COLO829 (cell line): ENCODE measurements at regions not wholly inside any gene's neighbourhood (a gene's known extent, or its start where the extent isn't known, plus 50 kb on each side); places are given as distances from the start of the nearest gene placed in this dataset.

Source experiments
- DNase-seq: peaks from one replicate; pipeline ENCODE4 v3.0.0; 2012; ENCODE audit warnings: low spot score

- DNase-seq: no peak
These were observed 207.0 kb upstream of the CCDC68 start for GRCh38 chr18:55166260-55166598.

- no peak for DNase-seq
These were observed 204.3 kb upstream of the CCDC68 start for GRCh38 chr18:55163550-55163949.

- no peak for DNase-seq
These were observed 202.7 kb upstream of the CCDC68 start for GRCh38 chr18:55161916-55162315.

- DNase-seq: no peak
These were observed 199.8 kb upstream of the CCDC68 start for GRCh38 chr18:55159027-55159426.

- DNase-seq: no peak
These were observed 199.3 kb upstream of the CCDC68 start for GRCh38 chr18:55158570-55158969.

GRCh38 chr18:55153346-55153745, 194.1 kb upstream of the CCDC68 start:
- no peak for DNase-seq

- no peak for DNase-seq
These were observed 193.5 kb upstream of the CCDC68 start for GRCh38 chr18:55152801-55153200.

GRCh38 chr18:55149994-55150393, 190.7 kb upstream of the CCDC68 start:
- no peak for DNase-seq

GRCh38 chr18:55147791-55148190, 188.5 kb upstream of the CCDC68 start:
- DNase-seq: no peak

- no peak for DNase-seq
These were observed 185.1 kb upstream of the CCDC68 start for GRCh38 chr18:55144193-55144930.

- no peak for DNase-seq
These were observed 183.1 kb upstream of the CCDC68 start for GRCh38 chr18:55142410-55142809.

- DNase-seq: no peak
These were observed 182.1 kb upstream of the CCDC68 start for GRCh38 chr18:55141318-55141717.

GRCh38 chr18:55139836-55140235, 180.6 kb upstream of the CCDC68 start:
- DNase-seq: no peak

- DNase-seq: no peak
These were observed 180.0 kb upstream of the CCDC68 start for GRCh38 chr18:55139307-55139706.

- no peak for DNase-seq
These were observed 179.1 kb upstream of the CCDC68 start for GRCh38 chr18:55138401-55138800.

- no peak for DNase-seq
These were observed 178.3 kb upstream of the CCDC68 start for GRCh38 chr18:55137602-55138001.

- no peak for DNase-seq
These were observed 177.6 kb upstream of the CCDC68 start for GRCh38 chr18:55136864-55137263.

- DNase-seq: no peak
These were observed 177.0 kb upstream of the CCDC68 start for GRCh38 chr18:55136258-55136657.

GRCh38 chr18:55133378-55133777, 174.1 kb upstream of the CCDC68 start:
- no peak for DNase-seq

GRCh38 chr18:55128437-55128836, 169.2 kb upstream of the CCDC68 start:
- no peak for DNase-seq

- DNase-seq: no peak
These were observed 165.0 kb upstream of the CCDC68 start for GRCh38 chr18:55124078-55124763.

GRCh38 chr18:55123361-55123760, 164.1 kb upstream of the CCDC68 start:
- DNase-seq: no peak

- DNase-seq: no peak
These were observed 162.3 kb upstream of the CCDC68 start for GRCh38 chr18:55121397-55122170.
